SH-SY5Y (cell line): ENCODE measurements at regions not wholly inside any gene's neighbourhood (a gene's known extent, or its start where the extent isn't known, plus 50 kb on each side); places are given as distances from the start of the nearest gene placed in this dataset.

Experiments
- GATA2 ChIP-seq: IDR thresholded peaks from 2 replicates; pipeline ENCODE4 v1.6.1; 2011; ENCODE audit warnings: mild to moderate bottlenecking, low read depth, low read length
- GATA3 ChIP-seq: IDR thresholded peaks from 2 replicates; pipeline ENCODE4 v1.6.1; 2011; ENCODE audit warnings: low read depth, mild to moderate bottlenecking, low read length, moderate library complexity

DNA sequence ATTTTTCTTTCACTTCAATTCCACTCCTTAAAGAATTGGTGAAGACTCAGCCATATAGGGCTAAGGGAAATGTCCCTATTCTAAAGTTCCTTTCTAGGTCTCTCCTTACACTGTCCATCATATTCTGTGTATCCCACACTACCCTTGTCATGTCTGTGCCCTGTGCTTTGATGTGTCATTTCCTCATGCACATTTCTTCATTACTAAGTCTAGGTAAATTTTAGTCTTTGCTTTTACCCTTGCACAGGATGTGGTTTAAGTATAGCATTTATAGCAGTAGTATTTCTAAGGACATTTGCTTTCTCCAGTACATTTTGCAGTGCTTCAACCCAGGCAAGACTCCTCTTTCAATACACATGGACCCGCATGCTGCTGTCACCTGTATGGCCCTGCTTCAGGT, 221.5 kb upstream of the ACVR2A start:
- TF ChIP-seq GATA2 = no peak
- TF ChIP-seq GATA3 = no peak

DNA sequence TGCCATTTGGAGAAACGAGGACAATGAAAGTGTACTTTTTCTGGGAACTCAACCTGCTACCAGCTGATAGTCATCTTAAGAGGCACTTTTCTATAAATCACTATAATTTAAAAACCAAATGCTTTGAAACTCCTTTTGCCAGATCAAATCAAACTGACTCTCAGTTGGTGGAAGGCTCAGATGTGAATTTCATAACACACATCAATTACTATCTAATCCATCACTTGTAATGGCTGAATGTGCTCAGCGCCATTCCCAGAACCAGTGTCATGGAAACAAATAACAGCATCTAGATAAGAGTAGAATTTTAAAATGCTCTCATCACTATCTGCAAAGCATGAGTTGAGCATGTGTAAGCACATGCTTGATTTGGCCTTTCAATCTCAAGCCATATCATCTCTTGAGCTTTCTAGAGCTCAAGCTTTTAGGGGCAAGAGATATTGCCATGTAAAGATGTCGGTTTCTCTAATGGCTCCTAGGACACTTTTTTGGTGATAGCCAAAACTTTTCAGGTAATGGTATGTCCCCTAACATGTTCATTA, 223.1 kb upstream of the ACVR2A start:
- TF ChIP-seq GATA2 (no peak), GATA3 (no peak)

DNA sequence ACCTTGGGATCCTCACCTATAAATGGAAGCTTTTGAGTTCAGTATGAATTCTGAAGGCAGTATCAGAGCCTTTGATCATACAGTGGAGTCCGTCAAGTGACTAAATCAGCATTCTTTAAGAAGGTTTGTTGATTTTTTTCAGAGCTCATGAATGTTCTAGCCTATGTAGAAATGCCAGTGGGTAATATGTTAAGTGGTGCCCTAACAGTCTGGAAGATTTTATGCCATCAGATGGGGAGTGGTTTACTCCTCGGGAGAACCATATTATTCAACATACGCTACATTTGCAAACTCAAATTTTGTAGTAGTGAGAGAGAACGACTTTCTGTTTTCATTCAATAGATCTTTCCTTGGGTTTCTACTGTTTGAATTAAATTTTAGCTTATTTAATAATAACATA, 225.0 kb upstream of the ACVR2A start:
- TF ChIP-seq GATA3 (no peak), GATA2 (no peak)

DNA sequence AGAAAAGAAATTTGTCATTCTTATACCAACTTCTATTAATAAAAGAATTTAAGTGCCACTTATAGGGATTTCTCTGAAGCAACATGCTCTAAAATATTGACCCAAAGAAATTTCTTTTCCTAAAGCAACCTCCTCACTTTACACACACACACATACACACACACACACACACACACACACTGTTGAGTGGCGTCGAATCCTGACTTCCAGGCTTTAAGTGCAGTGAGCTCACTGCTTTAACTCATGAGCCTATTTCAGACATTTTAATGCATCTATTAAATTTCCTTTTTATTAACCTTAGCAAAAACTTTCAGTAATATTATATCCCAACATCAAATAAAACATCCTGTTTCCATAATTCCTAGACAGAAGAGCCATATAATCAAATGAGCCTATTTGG, 229.1 kb upstream of the ACVR2A start:
- TF ChIP-seq GATA3 (no peak), GATA2 (no peak)

DNA sequence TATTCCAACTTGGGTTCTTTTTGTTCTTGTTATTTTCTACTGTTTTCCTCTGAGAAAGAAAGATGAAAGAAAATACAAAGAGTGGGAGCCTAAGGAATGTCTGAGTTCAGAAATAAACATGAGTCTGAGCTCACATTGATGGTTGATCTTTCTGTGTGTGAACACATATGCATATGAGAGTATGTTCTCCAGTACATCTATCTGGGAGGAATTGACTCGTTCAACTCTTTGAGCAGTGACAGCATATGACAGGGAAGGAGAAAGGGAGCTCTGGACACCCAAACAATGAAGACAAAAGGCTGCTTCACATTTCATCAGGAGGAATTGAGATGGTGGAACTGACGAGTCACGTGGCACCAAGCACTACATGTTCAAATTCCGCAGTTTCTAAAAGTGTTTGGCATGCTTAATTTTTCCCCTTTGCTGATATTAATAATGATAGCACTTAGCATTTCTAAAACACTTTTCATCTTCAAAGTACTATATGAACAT, 229.8 kb upstream of the ACVR2A start:
- TF ChIP-seq GATA3 (no peak), GATA2 (no peak)

DNA sequence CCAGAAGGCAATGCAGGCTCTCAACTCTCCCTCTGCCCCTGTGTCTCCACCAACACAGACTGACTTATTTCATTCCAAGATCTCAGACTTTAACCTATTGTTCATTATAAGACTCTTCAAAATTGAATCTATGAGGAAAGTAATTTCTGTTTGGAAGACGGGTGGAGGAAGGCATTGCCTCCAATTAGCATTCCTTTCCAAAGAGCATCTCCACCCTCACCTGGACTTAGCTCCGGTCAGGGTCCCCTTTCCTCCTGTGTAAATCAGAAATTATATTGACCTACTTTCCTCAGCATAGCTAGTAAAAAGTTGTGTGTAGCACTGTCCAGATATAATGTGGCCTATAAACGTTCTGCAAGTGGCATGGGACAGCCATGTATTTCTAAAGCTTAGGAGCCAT, 230.4 kb upstream of the ACVR2A start:
- TF ChIP-seq GATA2 (no peak), GATA3 (no peak)

DNA sequence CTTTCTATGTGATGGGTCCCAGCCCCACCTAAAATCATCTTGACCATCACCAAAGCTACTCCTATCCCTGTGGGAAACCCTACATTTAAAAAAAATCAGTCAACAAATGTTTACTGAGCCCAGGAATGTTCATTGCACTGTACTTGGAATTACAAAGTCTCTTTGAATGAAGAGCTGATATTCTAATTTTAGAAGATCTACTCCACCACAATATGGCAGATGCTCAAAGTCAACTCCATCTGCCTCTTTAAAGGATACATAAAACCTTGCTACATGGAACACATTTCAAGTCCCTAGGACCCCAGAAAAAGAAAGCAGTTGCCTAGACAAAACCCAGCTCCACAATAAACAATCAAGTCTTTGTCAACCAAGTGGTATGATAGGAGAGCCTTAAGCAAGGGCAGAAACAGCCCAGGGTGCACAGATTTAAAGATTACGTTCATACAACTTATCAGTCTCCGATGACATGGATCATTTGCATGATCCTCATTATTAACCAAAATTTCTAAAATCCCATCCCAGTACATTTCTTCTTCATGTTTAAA, 234.3 kb upstream of the ACVR2A start:
- no peak for TF ChIP-seq GATA3

DNA sequence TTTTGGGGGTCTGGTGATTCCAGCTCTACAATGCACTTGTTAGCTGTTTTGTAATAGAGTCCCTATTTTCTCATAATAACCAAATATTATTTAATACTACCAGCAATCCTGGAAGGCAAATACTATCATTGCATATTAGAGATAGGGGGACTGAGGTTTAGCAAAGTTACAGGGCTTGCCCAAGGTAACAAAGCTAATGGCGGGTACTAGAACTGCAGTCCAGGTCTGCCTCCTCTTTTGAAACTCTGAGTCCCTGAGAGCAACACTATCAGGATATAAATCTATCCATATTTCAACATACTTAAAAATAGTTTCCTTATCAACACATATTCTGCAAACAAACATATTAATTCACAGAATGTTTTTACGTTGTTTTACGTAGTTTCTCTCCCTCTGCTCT, 235.5 kb upstream of the ACVR2A start:
- TF ChIP-seq GATA3 = no peak
- no peak for TF ChIP-seq GATA2

DNA sequence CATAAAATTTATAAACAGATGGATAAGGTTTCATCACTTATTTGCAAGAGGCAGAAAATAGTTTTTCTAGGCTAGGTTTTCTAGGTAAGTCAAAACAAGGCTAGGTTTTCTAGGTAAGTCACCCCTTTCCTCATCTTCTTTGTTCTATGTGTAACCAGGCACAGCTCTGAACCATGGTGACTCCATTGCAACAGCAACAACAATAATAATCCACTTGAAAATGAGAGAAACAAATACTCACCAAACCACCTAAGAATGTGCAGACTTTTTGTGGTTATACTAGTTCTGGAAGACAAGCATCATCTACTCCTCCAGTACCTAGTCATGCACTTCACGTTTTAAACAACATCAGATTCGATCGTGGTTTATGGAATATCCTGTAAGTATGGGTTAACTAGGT, 237.4 kb upstream of the ACVR2A start:
- TF ChIP-seq GATA2 (no peak), GATA3 (no peak)

DNA sequence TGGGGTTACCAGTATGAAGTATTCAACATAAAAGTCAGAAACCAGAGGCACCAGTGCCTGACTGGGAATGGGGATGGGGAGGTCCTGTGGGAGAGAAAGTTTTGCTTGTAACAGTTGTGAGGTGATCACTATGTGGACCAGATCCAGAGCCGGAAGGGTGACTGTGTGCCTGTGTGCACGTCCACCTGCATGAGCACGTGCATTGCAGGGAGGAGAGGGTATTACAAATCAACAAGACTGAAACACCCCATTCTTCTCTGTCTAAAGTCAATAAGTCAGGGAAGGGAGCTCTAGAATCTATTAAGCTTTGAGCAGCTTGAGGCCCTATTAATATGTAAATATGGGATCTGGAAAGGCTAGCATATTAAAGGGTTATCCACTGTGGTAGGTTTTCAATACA, 241.0 kb upstream of the ACVR2A start:
- no peak for TF ChIP-seq GATA2
- TF ChIP-seq GATA3 = no peak

DNA sequence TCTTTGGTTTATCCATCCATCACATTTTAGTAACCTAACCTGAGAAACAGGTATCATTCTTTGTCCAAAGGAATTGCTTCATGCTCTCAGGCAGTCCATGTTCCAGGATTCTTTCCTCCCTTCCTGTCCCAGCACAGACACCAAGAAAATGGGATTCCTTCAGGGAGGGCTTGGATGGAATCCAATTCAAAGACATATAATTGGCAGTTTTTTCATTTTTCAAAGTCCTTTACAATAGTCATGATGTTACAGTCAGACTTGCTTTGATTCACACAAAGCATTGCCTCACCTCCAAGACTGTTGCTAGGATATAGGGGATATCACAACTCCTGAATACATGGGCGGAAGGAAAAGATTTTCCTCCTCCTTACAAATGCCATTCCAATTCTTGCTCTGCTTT, 241.4 kb upstream of the ACVR2A start:
- TF ChIP-seq GATA2 = no peak
- TF ChIP-seq GATA3 = no peak

DNA sequence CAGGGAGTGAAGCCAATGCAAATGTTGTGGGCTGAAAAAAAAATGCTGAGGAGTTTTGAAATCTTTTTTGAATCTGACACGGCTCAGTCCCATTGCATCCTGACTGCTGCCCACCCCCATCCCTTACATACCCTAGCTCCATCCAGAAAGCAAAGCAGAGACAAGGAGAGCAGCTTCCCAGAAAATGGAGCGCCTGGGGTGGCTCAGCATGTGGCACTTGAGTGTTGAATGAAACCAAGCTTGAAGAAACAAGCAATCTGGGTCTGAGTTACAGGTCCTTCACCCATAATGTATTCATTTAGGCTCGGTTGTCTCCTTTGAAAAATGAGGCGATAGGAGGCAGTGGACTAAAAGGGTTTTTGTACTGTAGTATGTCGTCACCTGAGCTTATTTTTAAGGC, 244.2 kb upstream of the ACVR2A start:
- no peak for TF ChIP-seq GATA2
- TF ChIP-seq GATA3 = no peak

DNA sequence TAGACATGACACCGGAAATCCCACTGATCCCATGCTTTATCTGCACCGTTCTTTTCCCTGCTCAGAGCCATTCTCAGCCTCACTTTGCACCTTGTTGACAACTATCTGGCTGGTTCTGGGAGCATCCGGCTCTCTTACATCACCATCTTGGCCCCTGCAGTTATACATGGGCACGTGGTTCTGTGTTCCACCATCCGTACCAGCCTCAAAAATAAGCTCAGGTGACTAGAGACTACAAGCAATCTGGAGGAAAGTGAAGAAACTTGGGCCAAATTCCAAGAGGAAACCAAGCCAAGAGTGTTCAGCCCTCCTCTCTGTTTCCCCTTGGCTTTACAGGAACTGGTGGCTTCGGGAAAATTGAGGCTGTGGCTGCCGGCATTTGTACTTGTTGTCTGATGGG, 244.6 kb upstream of the ACVR2A start:
- TF ChIP-seq GATA3 = no peak
- TF ChIP-seq GATA2 = no peak

DNA sequence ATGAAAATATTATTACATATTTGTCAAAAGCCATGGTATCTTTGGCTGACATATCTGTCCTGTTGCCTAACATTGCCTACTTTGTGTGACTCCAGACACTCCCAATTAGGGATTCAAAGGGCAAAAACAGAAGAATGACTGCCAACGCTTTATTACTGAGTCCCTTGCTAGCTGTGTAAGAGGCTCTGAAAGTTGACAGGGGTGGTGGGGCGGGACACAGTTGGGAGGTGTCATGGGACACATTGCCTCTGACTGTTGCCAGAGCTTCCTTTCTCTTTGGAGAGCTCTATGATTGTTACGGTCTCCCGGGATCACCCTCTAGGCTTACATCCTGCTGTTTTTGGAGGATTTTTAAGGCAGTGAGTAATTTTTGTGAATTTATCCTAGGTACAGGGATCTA, 249.6 kb upstream of the ACVR2A start:
- TF ChIP-seq GATA3 (no peak), GATA2 (no peak)

DNA sequence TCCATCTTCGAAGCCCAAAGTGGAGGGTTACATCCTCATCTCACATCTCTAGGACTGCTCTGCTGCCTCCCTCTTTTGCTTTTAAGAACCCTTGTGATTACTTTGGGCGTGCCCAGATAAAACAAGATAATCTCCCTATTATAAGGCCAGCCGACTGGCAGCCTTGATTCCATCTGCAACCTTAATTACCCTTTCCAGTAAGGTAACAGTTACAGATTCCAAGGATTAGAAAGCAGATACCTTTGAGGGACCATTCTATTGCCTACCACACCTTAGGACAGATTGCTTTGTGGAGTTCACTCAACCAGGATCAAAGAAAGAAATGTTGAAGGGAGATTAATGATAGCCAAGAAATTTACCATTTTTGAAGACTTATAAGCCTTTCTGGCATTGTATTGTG, 250.8 kb upstream of the ACVR2A start:
- no peak for TF ChIP-seq GATA3
- no peak for TF ChIP-seq GATA2

DNA sequence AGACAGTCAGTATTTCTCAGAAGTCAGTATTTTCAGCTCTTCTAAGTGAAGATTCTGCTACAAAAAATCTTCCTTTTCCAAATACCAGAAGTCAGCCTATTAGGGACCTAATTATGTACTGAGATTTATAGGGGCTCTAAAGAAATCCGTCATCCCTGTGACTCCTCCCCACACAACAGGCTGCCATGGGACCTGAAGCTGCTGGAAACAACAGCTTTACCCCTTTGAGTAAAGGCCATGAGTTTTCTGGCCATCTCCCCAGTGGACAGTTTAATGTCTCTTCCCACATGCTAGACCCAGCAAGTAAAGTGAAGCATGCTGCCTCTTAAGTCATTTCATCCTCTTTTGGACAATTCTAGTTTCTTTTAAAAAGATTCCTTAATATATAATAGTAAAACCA, 255.7 kb upstream of the ACVR2A start:
- TF ChIP-seq GATA2 (no peak), GATA3 (no peak)

DNA sequence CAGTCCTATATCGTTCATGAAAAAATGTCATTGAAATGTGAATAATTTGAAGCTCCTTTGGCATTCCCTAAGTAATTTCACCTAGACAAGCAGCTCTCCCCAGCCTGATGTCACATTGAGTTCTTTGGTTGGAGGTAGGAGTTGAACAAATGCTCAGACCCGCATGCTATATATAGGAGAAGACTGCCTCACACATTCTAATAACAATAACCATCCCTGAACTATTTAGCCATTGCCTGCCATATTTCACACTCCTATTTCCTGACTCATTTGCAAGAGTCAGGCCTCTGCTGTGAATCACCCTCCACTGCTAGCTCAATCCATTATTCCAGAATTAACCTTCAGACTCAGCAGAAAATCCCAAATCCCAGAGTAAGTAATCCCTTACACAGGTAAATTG, 256.6 kb upstream of the ACVR2A start:
- TF ChIP-seq GATA3 (no peak), GATA2 (no peak)
